HCT116 (cell line): ENCODE measurements at regions not wholly inside any gene's neighbourhood (a gene's known extent, or its start where the extent isn't known, plus 50 kb on each side); places are given as distances from the start of the nearest gene placed in this dataset.

Experiments
- CEBPB ChIP-seq: IDR thresholded peaks from 2 replicates; pipeline ENCODE4 v1.6.1; 2012; ENCODE audit warnings: low read depth
- CTCF ChIP-seq, 3 experiments: fragments of 200-600 bp in 1 of 3; sonication (generic) in 1 of 3; IDR thresholded peaks in 2 of 3; conservative IDR thresholded peaks in 1 of 3; 2 replicates each; pipeline ENCODE4 v1.5.1; 2012 to 2017; ENCODE audit warnings: low read depth in 2 of 3, low read length in 2 of 3, antibody characterized with exemption in 1 of 3, borderline replicate concordance in 1 of 3, control low read depth in 1 of 3, mild to moderate bottlenecking in 1 of 3, mixed read lengths in 1 of 3, mixed run types in 1 of 3, moderate library complexity in 1 of 3; ENCODE audit not compliant: insufficient read depth in 1 of 3
- EZH2 ChIP-seq: fragments of 200-600 bp; sonication (generic); IDR thresholded peaks from 2 replicates; pipeline ENCODE4 v1.6.1; 2017; ENCODE audit warnings: antibody characterized with exemption, mixed run types
- EZH2phosphoT487 ChIP-seq: fragments of 200-600 bp; IDR thresholded peaks from 2 replicates; pipeline ENCODE4 v1.6.1; 2018; ENCODE audit warnings: antibody characterized with exemption, borderline replicate concordance
- POLR2A ChIP-seq: IDR thresholded peaks from 2 replicates; pipeline ENCODE4 v1.7.0; 2011; ENCODE audit warnings: borderline replicate concordance; ENCODE audit not compliant: insufficient read depth, insufficient read length; ENCODE audit errors: extremely low read depth
- POLR2AphosphoS5 ChIP-seq: IDR thresholded peaks from 2 replicates; pipeline ENCODE4 v1.6.1; 2011; ENCODE audit warnings: mild to moderate bottlenecking, low read depth, low read length, moderate library complexity
- REST ChIP-seq: IDR thresholded peaks from 2 replicates; pipeline ENCODE4 v1.6.1; 2012; ENCODE audit warnings: low read depth
- SP1 ChIP-seq: IDR thresholded peaks from 2 replicates; pipeline ENCODE4 v1.6.1; 2012; ENCODE audit warnings: low read depth
- TF ChIP-seq, protein P1 (sequence below): IDR thresholded peaks from 2 replicates; pipeline ENCODE4 v1.6.1; 2012
- TF ChIP-seq, protein P2 (sequence below): IDR thresholded peaks from 2 replicates; pipeline ENCODE4 v1.6.1; 2012
- TF ChIP-seq, protein P3 (sequence below): IDR thresholded peaks from 2 replicates; pipeline ENCODE4 v1.6.1; 2011; ENCODE audit warnings: mild to moderate bottlenecking, low read length, moderate library complexity; ENCODE audit not compliant: insufficient replicate concordance; ENCODE audit errors: extremely low read depth

DNA sequence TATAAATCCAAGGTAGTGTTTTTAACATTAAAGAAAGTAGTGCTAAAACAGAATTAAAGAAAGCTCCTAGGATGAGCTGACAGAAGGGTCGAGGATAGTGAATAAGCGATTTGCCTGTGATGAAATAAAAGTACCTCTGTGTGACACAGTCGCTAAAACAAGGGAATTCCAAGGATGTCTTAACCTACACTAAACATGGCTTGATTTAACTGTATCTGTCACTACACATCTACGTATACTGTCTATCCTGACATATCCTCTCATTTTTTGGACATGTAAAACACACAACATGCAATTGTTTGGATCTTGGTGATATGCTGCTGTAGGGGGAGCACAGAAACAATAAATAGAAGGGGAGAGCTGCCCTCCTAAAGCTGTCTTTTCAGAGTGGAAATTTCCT lies 580.8 kb upstream of the SLC8A1 start:
- TF ChIP-seq, protein P1, sequence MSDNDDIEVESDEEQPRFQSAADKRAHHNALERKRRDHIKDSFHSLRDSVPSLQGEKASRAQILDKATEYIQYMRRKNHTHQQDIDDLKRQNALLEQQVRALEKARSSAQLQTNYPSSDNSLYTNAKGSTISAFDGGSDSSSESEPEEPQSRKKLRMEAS = no peak
- TF ChIP-seq CTCF (IDR thresholded peaks at IDR 0.05 in 2 of 3, conservative IDR thresholded peaks at IDR 0.05 in 1 of 3; ENCODE audit: borderline replicate concordance in 1 of 3, insufficient read depth in 1 of 3, low read depth in 2 of 3, low read length in 2 of 3) (no peak), EZH2 (no peak), POLR2A (no peak), REST (no peak), SP1 (no peak), POLR2AphosphoS5 (no peak), EZH2phosphoT487 (no peak), CEBPB (no peak)
- TF ChIP-seq, protein P2, sequence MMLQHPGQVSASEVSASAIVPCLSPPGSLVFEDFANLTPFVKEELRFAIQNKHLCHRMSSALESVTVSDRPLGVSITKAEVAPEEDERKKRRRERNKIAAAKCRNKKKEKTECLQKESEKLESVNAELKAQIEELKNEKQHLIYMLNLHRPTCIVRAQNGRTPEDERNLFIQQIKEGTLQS = no peak
- TF ChIP-seq, protein P3, sequence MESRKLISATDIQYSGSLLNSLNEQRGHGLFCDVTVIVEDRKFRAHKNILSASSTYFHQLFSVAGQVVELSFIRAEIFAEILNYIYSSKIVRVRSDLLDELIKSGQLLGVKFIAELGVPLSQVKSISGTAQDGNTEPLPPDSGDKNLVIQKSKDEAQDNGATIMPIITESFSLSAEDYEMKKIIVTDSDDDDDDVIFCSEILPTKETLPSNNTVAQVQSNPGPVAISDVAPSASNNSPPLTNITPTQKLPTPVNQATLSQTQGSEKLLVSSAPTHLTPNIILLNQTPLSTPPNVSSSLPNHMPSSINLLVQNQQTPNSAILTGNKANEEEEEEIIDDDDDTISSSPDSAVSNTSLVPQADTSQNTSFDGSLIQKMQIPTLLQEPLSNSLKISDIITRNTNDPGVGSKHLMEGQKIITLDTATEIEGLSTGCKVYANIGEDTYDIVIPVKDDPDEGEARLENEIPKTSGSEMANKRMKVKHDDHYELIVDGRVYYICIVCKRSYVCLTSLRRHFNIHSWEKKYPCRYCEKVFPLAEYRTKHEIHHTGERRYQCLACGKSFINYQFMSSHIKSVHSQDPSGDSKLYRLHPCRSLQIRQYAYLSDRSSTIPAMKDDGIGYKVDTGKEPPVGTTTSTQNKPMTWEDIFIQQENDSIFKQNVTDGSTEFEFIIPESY = no peak
